GM18526 (cell line): ENCODE measurements at regions not wholly inside any gene's neighbourhood (a gene's known extent, or its start where the extent isn't known, plus 50 kb on each side); places are given as distances from the start of the nearest gene placed in this dataset.

ENCODE experiments used
- POLR2A ChIP-seq: IDR thresholded peaks from 3 replicates; pipeline ENCODE4 v1.6.1; 2011; ENCODE audit not compliant: insufficient read length; ENCODE audit errors: extremely low read depth

DNA sequence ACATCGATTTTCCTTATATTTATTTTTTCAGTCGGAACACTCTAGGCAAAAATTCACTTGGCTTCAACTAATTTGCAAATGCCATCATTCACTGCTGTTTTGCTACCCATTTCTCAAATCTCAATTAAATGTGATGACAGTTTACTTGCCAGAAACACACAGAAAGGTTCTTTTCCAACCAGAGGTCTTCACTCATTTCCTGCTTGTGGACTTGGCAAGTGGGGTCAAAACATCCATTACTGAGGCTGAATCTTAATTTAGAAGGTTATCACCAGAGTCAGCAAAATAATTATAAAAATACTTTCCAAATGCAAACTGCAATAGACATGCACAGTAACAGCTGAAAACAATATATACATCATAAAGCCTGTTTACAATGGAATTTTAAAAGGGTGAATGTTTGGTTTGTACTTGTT lies 625.4 kb upstream of the TBL1XR1 start:
- TF ChIP-seq POLR2A, result no peak

DNA sequence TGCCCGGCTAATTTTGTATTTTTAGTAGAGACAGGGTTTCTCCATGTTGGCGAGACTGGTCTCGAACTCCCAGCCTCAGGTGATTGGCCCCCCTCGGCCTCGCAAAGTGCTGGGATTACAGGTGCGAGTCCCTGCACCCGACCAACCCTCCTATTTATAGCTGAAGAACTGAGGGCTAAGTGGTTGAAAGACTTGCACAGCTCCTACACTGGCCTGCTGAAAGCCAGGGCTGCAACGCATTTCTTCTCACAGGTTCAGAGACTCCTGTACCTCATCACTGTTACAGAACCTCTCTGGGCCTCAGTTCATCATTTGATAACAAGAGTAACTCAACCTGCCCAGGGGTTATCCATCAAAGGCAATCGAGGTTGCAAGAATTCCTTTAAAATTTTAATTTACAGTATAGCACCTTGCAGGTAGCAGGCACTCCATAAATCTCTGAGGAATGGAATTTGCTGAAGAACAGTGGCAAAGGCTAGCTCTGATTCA lies 626.5 kb upstream of the TBL1XR1 start:
- TF ChIP-seq POLR2A, result no peak

- TF ChIP-seq POLR2A, result no peak
Measured at GRCh38 chr3:177824190-177824786, 627.0 kb upstream of the TBL1XR1 start.

- no peak for TF ChIP-seq POLR2A
Measured at GRCh38 chr3:177824841-177825240, 627.6 kb upstream of the TBL1XR1 start.

GRCh38 chr3:177826253-177826652 lies 629.0 kb upstream of the TBL1XR1 start:
- no peak for TF ChIP-seq POLR2A

GRCh38 chr3:177827511-177828207 lies 630.4 kb upstream of the TBL1XR1 start:
- TF ChIP-seq POLR2A, result no peak

- no peak for TF ChIP-seq POLR2A
Measured at GRCh38 chr3:177828208-177828565, 630.9 kb upstream of the TBL1XR1 start.

DNA sequence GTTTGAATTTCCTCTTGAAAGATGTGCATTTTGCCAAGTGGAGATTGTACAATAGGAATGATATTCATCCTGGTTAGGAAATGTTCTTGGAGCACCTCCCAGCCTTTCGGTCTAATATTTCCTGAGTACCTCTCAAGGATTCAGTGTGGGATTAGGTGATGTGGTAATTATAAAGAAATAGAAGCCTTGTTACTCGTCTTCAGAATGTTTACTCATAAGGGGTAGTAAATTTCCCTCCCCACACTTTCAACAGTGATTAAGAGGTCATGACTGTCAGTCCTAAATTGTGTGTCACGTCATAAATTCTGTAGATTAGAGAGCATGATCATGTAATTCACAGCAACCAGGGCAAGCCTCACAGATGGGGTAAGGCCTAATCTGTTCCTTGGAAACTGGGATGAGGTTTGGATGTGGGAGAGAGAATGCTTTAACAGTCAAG lies 633.1 kb upstream of the TBL1XR1 start:
- TF ChIP-seq POLR2A, result no peak

DNA sequence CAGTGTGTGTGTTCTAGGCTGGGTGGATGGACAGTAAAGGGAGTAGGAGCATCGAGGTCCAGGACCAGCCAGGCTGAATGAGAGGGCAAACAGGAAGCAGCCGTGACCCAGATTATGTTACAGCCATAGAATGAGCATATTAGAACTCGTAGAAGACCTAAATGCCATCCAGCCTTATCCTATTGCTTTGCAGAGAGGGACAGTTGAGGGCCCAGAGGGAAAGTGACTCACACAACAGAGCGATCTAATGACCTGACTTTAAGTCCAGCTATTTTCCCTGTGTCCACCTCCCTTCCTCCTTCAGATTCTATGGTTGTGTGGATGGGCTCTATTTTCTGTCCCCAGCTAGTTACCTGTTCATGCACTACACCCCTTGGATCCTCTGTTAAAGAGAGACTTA lies 634.1 kb upstream of the TBL1XR1 start:
- TF ChIP-seq POLR2A, result no peak

GRCh38 chr3:177832880-177833279 lies 635.6 kb upstream of the TBL1XR1 start:
- no peak for TF ChIP-seq POLR2A

DNA sequence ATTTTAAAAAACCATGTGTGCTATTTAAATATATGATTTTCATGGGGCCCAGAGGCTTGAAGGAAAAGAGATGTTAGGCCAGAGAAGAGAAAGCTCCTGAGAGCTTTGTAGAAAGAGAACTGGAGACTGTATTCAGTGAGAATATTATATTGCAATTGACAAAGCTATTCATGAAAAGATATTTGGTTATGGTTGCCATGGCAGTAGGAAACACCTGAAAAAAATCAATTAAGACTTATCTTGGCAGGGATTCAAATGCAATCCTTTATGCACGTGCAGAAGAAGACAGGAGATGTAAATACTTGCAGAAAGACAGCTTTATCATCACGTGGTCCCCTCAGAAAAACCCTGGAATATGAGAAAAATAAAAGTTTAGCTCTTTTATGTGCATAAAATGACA lies 636.0 kb upstream of the TBL1XR1 start:
- TF ChIP-seq POLR2A, result no peak

- no peak for TF ChIP-seq POLR2A
Measured at GRCh38 chr3:177835008-177835407, 637.7 kb upstream of the TBL1XR1 start.

DNA sequence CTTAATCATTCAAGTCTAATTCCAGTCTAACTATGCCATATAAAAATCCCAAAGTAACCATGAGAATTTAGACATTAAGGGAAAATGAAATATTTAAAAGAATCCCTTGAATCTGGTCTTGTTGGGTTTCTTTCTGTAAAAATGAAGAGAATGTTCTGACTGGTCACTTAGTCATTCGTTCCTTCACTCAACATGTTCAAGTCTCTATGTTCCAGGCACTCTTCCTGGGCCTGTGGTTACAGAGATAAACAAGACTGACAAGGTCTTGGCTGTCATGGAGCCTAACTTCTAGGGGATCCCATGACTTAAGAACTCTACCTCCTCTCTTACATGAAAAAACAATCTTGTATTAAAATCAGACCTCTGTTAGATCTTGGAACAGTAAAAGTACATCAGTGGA lies 638.6 kb upstream of the TBL1XR1 start:
- no peak for TF ChIP-seq POLR2A

DNA sequence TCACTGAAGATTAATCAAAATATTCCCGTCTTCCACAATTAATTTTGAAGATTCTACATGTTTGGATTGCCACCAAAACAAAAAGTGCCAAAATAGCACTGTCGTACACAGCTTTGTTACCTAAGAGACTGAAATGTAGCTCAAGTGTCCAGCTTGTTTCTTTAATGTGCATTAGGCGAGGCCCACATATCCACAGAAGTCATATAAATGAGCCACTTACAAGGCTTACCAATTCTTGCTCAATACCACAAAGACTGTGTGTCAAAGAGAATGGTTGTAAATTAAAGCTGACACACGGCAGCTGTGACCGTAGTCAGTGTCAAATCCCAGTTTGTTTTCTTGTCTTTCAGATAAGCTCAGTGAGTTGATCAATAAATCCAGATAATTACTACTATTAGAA lies 639.4 kb upstream of the TBL1XR1 start:
- TF ChIP-seq POLR2A, result no peak

- no peak for TF ChIP-seq POLR2A
Measured at GRCh38 chr3:177837951-177838655, 640.8 kb upstream of the TBL1XR1 start.

GRCh38 chr3:177838766-177839350 lies 641.6 kb upstream of the TBL1XR1 start:
- no peak for TF ChIP-seq POLR2A
